ENCODE measurements at regions not wholly inside any gene's neighbourhood (a gene's known extent, or its start where the extent isn't known, plus 50 kb on each side); places are given as distances from the start of the nearest gene placed in this dataset.

- Histone ChIP-seq H3K4me3 (ENCODE audit: low read length) (no peak overlapping the region), H3K9me2 (ENCODE audit: insufficient read depth, low read length) (no peaks in the 10 kb centered on the region), H3K36me3 (ENCODE audit: insufficient read depth, low read length) (no peaks in the 10 kb centered on the region), H3F3A (ENCODE audit: insufficient read depth, low read length, poor library complexity, severe bottlenecking) (no peaks in the 10 kb centered on the region), H3K79me2 (replicated peaks; ENCODE audit: insufficient read depth, low read length) (no peaks in the 10 kb centered on the region), H3K9ac (ENCODE audit: low read length) (no peak overlapping the region), H3K27me3 (ENCODE audit: insufficient read depth, low read depth, low read length) (no peaks in the 10 kb centered on the region), H2AFZ (ENCODE audit: low read depth, low read length) (no peak overlapping the region), H4K20me1 (ENCODE audit: insufficient read depth) (no peaks in the 10 kb centered on the region), H3K27ac (ENCODE audit: low read length) (no peak overlapping the region), H3K4me2 (ENCODE audit: low read length) (no peak overlapping the region), H3K9me3 (ENCODE audit: low read length) (no peaks in the 10 kb centered on the region)
- no peak for TF ChIP-seq EZH2 (IDR thresholded peaks at IDR 0.05; ENCODE audit: borderline replicate concordance, insufficient read depth, low read length, poor library complexity, severe bottlenecking)
- TF ChIP-seq SMC3 (conservative IDR thresholded peaks at IDR 0.05; ENCODE audit: poor library complexity): no peak
- TF ChIP-seq CTCF (IDR thresholded peaks at IDR 0.05; ENCODE audit: poor library complexity, severe bottlenecking): no peak
- no peak for TF ChIP-seq EP300 (conservative IDR thresholded peaks at IDR 0.05; ENCODE audit: poor library complexity, severe bottlenecking)
Measured at GRCh38 chr2:8065191-8065590, 616.7 kb upstream of the ID2 start.

- H2AFZ ChIP-seq (ENCODE audit: low read depth, low read length): no peak overlapping the region
- H3K27ac ChIP-seq (ENCODE audit: low read length): no peak overlapping the region
- H3K9me2 ChIP-seq (ENCODE audit: insufficient read depth, low read length): no peaks in the 10 kb centered on the region
- H3K4me2 ChIP-seq (ENCODE audit: low read length): no peak overlapping the region
- no peak overlapping the region for H3K9ac ChIP-seq (ENCODE audit: low read length)
- TF ChIP-seq SMC3 (conservative IDR thresholded peaks at IDR 0.05; ENCODE audit: poor library complexity) (no peak), REST (IDR thresholded peaks at IDR 0.05; ENCODE audit: borderline replicate concordance) (no peak), RAD21 (conservative IDR thresholded peaks at IDR 0.05) (no peak), POLR2AphosphoS5 (IDR thresholded peaks at IDR 0.05) (no peak), EZH2 (IDR thresholded peaks at IDR 0.05; ENCODE audit: borderline replicate concordance, insufficient read depth, low read length, poor library complexity, severe bottlenecking) (no peak), EP300 (conservative IDR thresholded peaks at IDR 0.05; ENCODE audit: poor library complexity, severe bottlenecking) (no peak), MXI1 (conservative IDR thresholded peaks at IDR 0.05; ENCODE audit: poor library complexity, severe bottlenecking) (no peak), CTCF (IDR thresholded peaks at IDR 0.05; ENCODE audit: poor library complexity, severe bottlenecking) (no peak), TAF1 (IDR thresholded peaks at IDR 0.05; ENCODE audit: low read depth) (no peak)
- H4K20me1 ChIP-seq (ENCODE audit: insufficient read depth): no peaks in the 10 kb centered on the region
- H3K9me3 ChIP-seq (ENCODE audit: low read length): no peaks in the 10 kb centered on the region
- H3F3A ChIP-seq (ENCODE audit: insufficient read depth, low read length, poor library complexity, severe bottlenecking): no peaks in the 10 kb centered on the region
- H3K4me3 ChIP-seq (ENCODE audit: low read length): no peak overlapping the region
- H3K79me2 ChIP-seq (replicated peaks; ENCODE audit: insufficient read depth, low read length): no peaks in the 10 kb centered on the region
- no peaks in the 10 kb centered on the region for H3K36me3 ChIP-seq (ENCODE audit: insufficient read depth, low read length)
- H3K27me3 ChIP-seq (ENCODE audit: insufficient read depth, low read depth, low read length): no peaks in the 10 kb centered on the region
Measured at GRCh38 chr2:8067784-8068336, 614.0 kb upstream of the ID2 start.

All from neural cell (in vitro differentiated cells).